ENCODE measurements at regions not wholly inside any gene's neighbourhood (a gene's known extent, or its start where the extent isn't known, plus 50 kb on each side); places are given as distances from the start of the nearest gene placed in this dataset.

- no peak for DNase-seq
Observed at GRCh38 chr20:51091406-51092195, 68.7 kb upstream of the KCNG1 start.

GRCh38 chr20:51089840-51090239 lies 66.9 kb upstream of the KCNG1 start:
- DNase-seq, result no peak

- no peak for DNase-seq
Observed at GRCh38 chr20:51089272-51089781, 66.4 kb upstream of the KCNG1 start.

DNA sequence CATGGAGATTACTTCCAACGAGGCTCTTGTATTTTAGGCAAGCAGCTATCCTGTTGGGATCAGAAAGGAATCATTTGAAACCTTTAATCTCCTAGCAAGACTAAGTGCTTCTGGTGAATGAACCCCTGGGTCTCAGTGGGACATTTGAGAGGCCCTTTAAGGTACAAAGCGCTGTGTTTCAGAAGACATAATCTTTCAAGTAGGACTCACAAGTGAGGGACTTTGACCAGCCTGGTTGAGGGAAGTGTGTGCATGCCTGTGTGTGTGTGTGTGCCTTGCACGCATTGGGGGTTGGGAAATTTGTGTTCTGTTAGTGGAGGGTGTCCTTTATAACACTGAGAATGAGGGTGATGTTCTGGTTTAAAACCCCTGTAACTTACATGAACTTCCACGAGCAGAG lies 64.4 kb upstream of the KCNG1 start:
- DNase-seq, result no peak

DNA sequence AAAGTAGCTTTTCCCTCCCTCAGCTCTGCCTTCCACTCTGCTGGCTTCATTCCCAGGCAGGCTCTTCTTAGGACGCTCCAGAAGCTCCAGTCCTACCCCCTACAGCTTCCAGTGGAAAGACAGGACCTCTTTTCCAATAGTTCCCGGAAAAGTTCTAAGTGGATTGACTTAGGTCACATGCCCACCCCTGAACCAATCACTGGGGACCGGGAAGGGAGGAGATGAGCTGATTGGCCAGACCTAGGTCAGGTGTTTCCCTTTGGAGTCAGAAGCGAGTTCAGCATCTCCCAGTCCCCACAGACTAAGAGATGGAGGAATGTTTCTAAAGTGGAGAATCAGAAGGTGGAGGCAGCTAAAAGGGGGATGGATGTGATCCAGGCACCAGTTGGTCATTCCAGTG lies 62.9 kb upstream of the KCNG1 start:
- DNase-seq, result no peak

GRCh38 chr20:51084593-51085377 lies 61.9 kb upstream of the KCNG1 start:
- no peak for DNase-seq

DNA sequence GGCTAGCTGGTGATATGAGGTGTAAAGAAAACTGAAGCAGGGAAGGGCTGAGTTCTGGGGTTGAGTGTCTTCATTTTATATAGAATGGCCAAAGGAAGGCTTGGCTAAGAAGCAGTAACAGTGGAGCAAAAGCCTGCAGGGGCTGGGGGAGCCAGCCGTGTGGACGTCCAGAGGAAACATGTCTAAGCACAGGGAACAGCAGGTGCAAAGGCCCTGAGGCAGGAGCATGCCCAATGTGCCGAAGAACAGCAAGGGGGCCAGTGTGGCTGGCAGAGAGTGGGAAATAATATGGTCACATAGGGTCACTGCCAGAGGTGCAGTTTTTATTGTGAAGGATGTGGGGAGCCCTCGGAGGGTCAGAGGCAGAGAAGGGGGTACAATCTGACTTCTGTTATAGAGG lies 60.5 kb upstream of the KCNG1 start:
- no peak for DNase-seq

DNA sequence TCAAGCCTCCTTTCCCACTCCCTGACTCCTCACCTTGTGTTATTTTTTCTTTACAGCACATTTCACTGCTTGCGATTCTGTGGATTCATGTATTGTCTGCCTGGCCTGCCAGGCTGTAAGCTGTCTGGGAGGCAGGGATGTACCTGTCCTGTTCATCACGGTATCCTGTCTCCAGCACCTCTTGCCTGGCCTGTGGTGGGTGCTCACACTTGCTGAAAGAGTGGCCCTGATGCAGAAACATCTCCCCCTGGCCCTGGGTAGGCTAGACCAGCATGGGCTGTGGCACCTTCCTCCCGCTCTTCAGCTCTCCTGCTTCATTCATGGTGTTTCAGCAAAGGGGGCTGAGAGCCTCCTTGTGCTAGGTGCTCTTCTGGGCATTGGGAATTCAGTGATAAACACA lies 60.1 kb upstream of the KCNG1 start:
- no peak for DNase-seq

DNA sequence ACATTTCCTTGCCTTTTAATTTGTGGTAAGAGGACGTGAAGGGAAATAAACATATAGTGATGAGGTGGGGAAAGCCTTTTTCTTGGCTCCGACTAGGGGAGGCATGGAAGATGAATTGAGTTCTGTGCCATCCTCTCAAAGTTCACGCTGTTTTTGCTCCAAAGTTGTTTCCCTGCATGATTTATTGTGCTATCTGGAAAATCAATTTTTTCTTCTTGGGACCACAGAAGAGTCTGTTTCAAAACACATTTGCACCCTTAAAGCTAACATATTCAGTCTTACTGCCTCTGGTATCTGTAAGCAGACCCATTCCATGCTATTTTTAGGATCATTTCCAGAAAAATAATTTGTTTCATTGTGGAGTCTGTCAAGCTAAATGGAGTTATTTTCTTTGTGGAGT lies 57.6 kb upstream of the KCNG1 start:
- no peak for DNase-seq

- no peak for DNase-seq
Observed at GRCh38 chr20:51079488-51079887, 56.6 kb upstream of the KCNG1 start.

DNA sequence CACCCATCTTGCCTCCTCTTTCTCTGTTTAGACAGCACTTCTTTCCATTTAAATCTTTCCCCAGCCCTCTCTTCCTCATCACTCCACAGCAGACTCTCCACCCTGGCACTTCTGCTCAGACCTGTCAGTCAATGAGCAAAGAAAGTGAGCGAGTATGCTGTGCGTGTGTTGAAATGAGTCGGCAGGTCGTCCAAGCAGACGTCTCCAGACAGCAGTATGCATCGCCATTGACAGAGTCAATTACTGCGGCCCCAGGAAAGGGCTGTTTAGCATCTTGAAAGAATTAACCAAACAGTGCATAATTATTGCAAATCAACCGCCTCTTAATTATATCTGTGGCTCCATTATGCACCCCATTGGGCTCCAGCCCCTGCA lies 54.8 kb upstream of the KCNG1 start:
- no peak for DNase-seq

DNA sequence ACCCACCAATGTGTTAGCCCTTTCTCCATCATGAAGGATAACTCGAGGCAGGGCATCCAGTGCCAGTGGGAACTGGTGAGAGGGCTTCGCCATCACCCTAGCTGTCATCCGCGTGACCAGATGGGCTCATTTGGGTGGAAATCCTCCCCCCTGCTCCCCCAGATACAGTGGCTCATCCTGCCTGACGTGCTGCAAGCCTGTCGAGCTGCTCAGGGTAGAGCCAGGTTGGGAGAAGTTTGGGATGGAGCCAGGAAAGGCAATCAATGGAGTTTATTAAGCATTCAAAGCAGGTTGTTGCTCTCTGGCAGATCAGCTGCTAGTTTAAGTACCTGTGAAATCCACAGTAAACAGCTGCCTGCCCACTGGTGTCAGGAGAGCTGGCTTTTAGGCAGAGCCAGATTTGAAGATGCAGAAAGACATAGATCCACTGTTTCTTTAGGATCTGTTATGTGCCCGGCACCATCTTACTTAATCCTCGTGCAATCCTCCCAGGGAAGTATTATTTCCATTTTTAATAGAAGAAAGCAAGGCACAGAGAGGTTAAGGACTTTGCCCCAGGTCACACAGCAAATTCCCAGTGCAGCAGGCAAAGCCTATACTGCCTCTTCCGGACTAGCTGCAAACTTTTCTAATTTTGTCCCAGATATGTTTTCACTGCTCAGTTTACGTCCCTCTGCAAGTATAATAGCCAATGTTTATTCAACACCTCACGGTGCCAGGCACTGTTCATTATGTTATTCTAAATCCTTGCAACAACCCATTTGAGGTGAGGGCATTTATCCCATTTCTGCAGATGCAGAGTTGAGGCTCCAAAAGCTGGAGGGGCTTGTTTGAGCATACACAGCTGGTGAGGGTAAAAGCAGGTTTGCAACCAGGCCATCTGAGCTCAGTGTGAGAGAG lies 54.1 kb upstream of the KCNG1 start:
- DNase-seq, result no peak

- no peak for DNase-seq
Observed at GRCh38 chr20:51074062-51074461, 51.2 kb upstream of the KCNG1 start.

Measured in NCI-H1930 (cell line).